Neural progenitor cell (in vitro differentiated cells): ENCODE measurements at regions not wholly inside any gene's neighbourhood (a gene's known extent, or its start where the extent isn't known, plus 50 kb on each side); places are given as distances from the start of the nearest gene placed in this dataset.

ENCODE experiments used
- CTCF ChIP-seq: fragments of 200-600 bp; sonication (generic); IDR thresholded peaks from 2 replicates; pipeline ENCODE4 v1.5.1; 2017; ENCODE audit warnings: antibody characterized with exemption, mild to moderate bottlenecking
- EZH2phosphoT487 ChIP-seq: fragments of 200-600 bp; sonication (generic); IDR thresholded peaks from 2 replicates; pipeline ENCODE4 v1.6.1; 2017; ENCODE audit warnings: antibody characterized with exemption

GRCh38 chr3:48090166-48090939 is 74.1 kb upstream of the MAP4 start:
- no peak for TF ChIP-seq CTCF
- TF ChIP-seq EZH2phosphoT487, result no peak
